ENCODE measurements at regions not wholly inside any gene's neighbourhood (a gene's known extent, or its start where the extent isn't known, plus 50 kb on each side); places are given as distances from the start of the nearest gene placed in this dataset.

GRCh38 chr6:224350-224749, 67.9 kb upstream of the DUSP22 start:
- Histone ChIP-seq H3K27me3 (ENCODE audit: control insufficient read depth, insufficient read depth, low read length) (no peaks in the 10 kb centered on the region), H3K36me3 (ENCODE audit: control insufficient read depth, insufficient read depth, low read length) (no peaks in the 10 kb centered on the region), H3K4me3 (ENCODE audit: low read depth, low read length) (no peak overlapping the region), H3K9me3 (ENCODE audit: control insufficient read depth in 2 of 2, low read length in 2 of 2) (no peaks in the 10 kb centered on the region), H3K27ac (ENCODE audit: insufficient read depth, low read length, poor library complexity, severe bottlenecking) (no peak overlapping the region), H3K4me1 (ENCODE audit: control insufficient read depth, insufficient read depth, low read length, poor library complexity, severe bottlenecking) (peaks cover 35% of the 10 kb centered on the region)
- peaks cover 19 to 58% (median 37%) of the 10 kb centered on the region in 4 donors for H3K4me1 Mint-ChIP-seq
- ATAC-seq (ENCODE audit: low read depth in 2 of 2) (no peak), DNase-seq (no peak)
- peak overlapping the region in 2 of 3 donors; percentile 83 to 92 for H3K27ac Mint-ChIP-seq
- no peaks in the 10 kb centered on the region for H3K9me3 Mint-ChIP-seq
- no peaks in the 10 kb centered on the region for H3K27me3 Mint-ChIP-seq
- peak overlapping the region in 2 of 4 donors; percentile 64 to 69 for H3K4me3 Mint-ChIP-seq
- H3K36me3 Mint-ChIP-seq = no peaks in the 10 kb centered on the region

DNA sequence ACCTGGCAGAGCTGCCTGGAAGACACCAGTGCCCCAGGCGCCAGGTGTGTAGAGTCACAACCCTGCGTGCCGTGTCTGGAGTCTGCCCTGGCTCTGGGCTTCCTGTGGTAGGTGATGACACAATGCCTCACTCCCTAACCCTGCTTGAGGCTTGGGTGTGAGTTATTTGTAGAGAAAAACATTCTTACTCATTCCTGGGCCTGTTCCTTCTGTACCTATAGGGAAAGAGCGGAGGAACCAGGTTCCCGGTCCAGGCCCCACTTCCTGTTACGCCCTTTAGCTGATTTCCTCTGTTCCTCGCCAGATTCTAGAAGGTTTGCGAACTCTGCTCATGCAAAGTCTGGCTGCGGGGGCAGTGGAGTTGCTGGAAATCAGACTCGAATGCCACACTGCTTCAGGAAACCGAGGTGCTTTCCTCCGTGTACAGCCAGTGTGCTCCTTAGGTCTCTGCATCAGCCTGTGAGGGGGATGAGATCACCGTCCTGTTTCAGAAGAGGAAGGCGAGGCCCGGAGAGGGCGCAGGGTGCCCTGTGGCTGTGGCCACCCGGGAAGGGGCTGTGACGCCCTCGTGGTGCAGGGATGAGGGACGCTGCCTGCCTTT, 67.1 kb upstream of the DUSP22 start:
- Histone ChIP-seq H3K4me3 (ENCODE audit: low read depth, low read length) (peak overlapping the region; percentile 53), H3K4me1 (ENCODE audit: control insufficient read depth, insufficient read depth, low read length, poor library complexity, severe bottlenecking) (peaks cover 35% of the 10 kb centered on the region), H3K9me3 (ENCODE audit: control insufficient read depth in 2 of 2, low read length in 2 of 2) (no peaks in the 10 kb centered on the region), H3K27me3 (ENCODE audit: control insufficient read depth, insufficient read depth, low read length) (no peaks in the 10 kb centered on the region), H3K27ac (ENCODE audit: insufficient read depth, low read length, poor library complexity, severe bottlenecking) (peak overlapping the region; percentile 35), H3K36me3 (ENCODE audit: control insufficient read depth, insufficient read depth, low read length) (no peaks in the 10 kb centered on the region)
- peak overlapping the region; percentile 62 to 85 (median 74) for H3K4me3 Mint-ChIP-seq
- H3K36me3 Mint-ChIP-seq = no peaks in the 10 kb centered on the region
- ATAC-seq (ENCODE audit: low read depth in 2 of 2) (peak; percentile 80 to 81), DNase-seq (peak in 2 of 3 donors; percentile 24 to 80)
- no peaks in the 10 kb centered on the region for H3K27me3 Mint-ChIP-seq
- peak overlapping the region; percentile 80 to 95 (median 92) for H3K27ac Mint-ChIP-seq
- H3K4me1 Mint-ChIP-seq = peaks cover 19 to 58% (median 39%) of the 10 kb centered on the region in 4 donors
- no peaks in the 10 kb centered on the region for H3K9me3 Mint-ChIP-seq

DNA sequence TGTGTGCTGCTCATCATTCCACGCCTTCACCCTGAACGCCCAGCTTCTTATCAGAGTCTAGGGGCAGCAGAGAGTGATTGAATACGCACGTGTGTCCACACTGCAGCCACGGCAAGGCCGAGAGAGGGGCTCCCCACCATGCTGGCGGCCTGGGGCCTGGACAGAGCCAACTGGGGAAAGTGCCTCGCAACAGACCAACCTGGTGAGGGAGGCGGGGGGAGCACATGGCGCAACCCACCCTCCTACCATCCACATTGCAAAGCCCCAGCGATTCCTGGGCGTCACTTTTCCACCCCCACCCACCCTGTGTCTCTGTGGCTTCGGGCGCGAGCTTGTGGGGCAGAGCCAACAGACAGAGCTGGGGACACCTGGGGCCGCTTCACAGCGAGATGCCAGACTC, 66.4 kb upstream of the DUSP22 start:
- DNase-seq = no peak
- H3K27ac ChIP-seq (ENCODE audit: insufficient read depth, low read length, poor library complexity, severe bottlenecking) = no peak overlapping the region
- peaks cover 35% of the 10 kb centered on the region for H3K4me1 ChIP-seq (ENCODE audit: control insufficient read depth, insufficient read depth, low read length, poor library complexity, severe bottlenecking)
- H3K27me3 Mint-ChIP-seq = no peaks in the 10 kb centered on the region
- ATAC-seq (ENCODE audit: low read depth in 2 of 2) = no peak
- H3K9me3 ChIP-seq (ENCODE audit: control insufficient read depth in 2 of 2, low read length in 2 of 2) = no peaks in the 10 kb centered on the region
- H3K9me3 Mint-ChIP-seq = no peaks in the 10 kb centered on the region
- peak overlapping the region; percentile 65 to 95 (median 92) for H3K27ac Mint-ChIP-seq
- no peaks in the 10 kb centered on the region for H3K27me3 ChIP-seq (ENCODE audit: control insufficient read depth, insufficient read depth, low read length)
- H3K4me1 Mint-ChIP-seq = peaks cover 19 to 54% (median 38%) of the 10 kb centered on the region in 4 donors
- peak overlapping the region in 3 of 4 donors; percentile 8 to 85 (median 32) for H3K4me3 Mint-ChIP-seq
- H3K4me3 ChIP-seq (ENCODE audit: low read depth, low read length) = no peak overlapping the region
- no peaks in the 10 kb centered on the region for H3K36me3 Mint-ChIP-seq
- no peaks in the 10 kb centered on the region for H3K36me3 ChIP-seq (ENCODE audit: control insufficient read depth, insufficient read depth, low read length)

- H3K9me3 Mint-ChIP-seq = no peaks in the 10 kb centered on the region
- no peak for ATAC-seq (ENCODE audit: low read depth in 2 of 2)
- no peak overlapping the region for H3K27ac ChIP-seq (ENCODE audit: insufficient read depth, low read length, poor library complexity, severe bottlenecking)
- peaks cover 33% of the 10 kb centered on the region for H3K4me1 ChIP-seq (ENCODE audit: control insufficient read depth, insufficient read depth, low read length, poor library complexity, severe bottlenecking)
- no peaks in the 10 kb centered on the region for H3K36me3 ChIP-seq (ENCODE audit: control insufficient read depth, insufficient read depth, low read length)
- H3K4me1 Mint-ChIP-seq = peaks cover 19 to 47% (median 34%) of the 10 kb centered on the region in 4 donors
- H3K36me3 Mint-ChIP-seq = no peaks in the 10 kb centered on the region
- no peak overlapping the region for H3K4me3 ChIP-seq (ENCODE audit: low read depth, low read length)
- H3K27me3 ChIP-seq (ENCODE audit: control insufficient read depth, insufficient read depth, low read length) = no peaks in the 10 kb centered on the region
- peak overlapping the region in 1 of 3 donors; percentile 92 for H3K27ac Mint-ChIP-seq
- H3K4me3 Mint-ChIP-seq = peak overlapping the region in 3 of 4 donors; percentile 8 to 32 (median 21)
- DNase-seq = no peak
- no peaks in the 10 kb centered on the region for H3K27me3 Mint-ChIP-seq
- H3K9me3 ChIP-seq (ENCODE audit: control insufficient read depth in 2 of 2, low read length in 2 of 2) = no peaks in the 10 kb centered on the region
These were observed 65.7 kb upstream of the DUSP22 start for GRCh38 chr6:226516-227073.

DNA sequence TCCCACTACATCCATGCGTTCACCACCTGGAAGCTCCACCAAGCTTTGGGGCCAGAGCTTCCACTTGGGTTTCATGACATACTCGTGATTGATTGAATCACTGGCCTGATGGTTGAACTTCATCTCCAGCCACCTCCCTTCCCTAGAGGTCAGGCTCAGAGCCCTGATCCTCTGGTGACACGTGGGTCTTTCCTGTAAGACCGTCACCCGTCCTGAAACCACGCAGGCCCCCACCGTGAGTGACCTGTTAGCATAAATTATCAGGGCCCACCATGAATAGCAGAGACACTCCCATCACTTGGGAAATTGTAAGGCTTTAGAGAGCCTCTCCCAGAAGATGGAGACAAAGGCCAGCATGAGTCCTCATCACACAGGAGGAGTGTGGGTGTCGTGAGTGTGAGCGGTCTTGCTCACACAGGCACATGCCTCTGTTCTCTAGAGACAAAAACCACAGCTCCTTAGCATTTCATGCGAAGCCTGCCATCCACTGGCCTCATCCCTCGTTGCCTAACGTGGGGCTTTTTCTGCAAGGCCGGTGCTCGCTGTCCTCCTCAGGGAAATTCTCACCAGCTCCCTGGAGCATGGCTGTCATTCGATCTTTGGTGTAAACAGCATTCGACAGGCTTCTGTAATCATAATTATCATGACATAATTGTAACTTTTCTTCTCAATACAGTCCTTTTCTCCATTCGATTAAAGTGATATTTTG, 65.1 kb upstream of the DUSP22 start:
- Mint-ChIP-seq H3K9me3 (no peaks in the 10 kb centered on the region), H3K4me3 (no peak overlapping the region), H3K27ac (peak overlapping the region in 1 of 3 donors; percentile 92), H3K4me1 (peaks cover 15 to 41% (median 29%) of the 10 kb centered on the region in 4 donors), H3K36me3 (no peaks in the 10 kb centered on the region), H3K27me3 (no peaks in the 10 kb centered on the region)
- peaks cover 27% of the 10 kb centered on the region for H3K4me1 ChIP-seq (ENCODE audit: control insufficient read depth, insufficient read depth, low read length, poor library complexity, severe bottlenecking)
- no peaks in the 10 kb centered on the region for H3K27me3 ChIP-seq (ENCODE audit: control insufficient read depth, insufficient read depth, low read length)
- H3K9me3 ChIP-seq (ENCODE audit: control insufficient read depth in 2 of 2, low read length in 2 of 2) = no peaks in the 10 kb centered on the region
- no peak for ATAC-seq (ENCODE audit: low read depth in 2 of 2)
- no peaks in the 10 kb centered on the region for H3K36me3 ChIP-seq (ENCODE audit: control insufficient read depth, insufficient read depth, low read length)
- no peak overlapping the region for H3K4me3 ChIP-seq (ENCODE audit: low read depth, low read length)
- no peak overlapping the region for H3K27ac ChIP-seq (ENCODE audit: insufficient read depth, low read length, poor library complexity, severe bottlenecking)
- DNase-seq = no peak

DNA sequence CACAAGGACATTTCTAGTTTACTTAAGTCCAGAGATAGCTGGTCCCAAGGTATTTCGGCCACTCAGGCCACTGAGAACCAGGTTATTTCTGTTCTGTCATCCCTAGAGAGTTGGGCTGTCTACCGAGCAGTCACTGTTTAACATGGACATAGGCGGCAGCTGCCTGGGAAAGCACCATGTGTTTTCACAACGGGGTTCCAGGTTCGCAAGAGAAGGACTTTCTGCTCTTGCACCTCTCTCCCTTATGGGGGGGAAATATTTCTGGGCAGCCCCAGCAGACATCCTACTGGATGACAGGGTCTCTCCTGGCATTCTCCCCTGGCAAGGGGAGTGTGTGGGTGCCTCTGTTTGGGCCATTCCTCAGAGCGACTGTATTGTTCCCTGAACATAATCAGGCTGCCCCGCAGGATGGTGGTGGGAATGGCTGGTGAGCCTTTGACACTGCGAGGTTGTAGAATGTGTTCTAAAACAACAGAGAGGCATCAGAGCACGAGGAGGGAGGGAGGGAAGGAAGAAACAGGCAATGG, 64.4 kb upstream of the DUSP22 start:
- Mint-ChIP-seq H3K4me3 (no peak overlapping the region), H3K4me1 (peaks cover 13 to 35% (median 26%) of the 10 kb centered on the region in 4 donors), H3K9me3 (no peaks in the 10 kb centered on the region), H3K27ac (no peak overlapping the region), H3K36me3 (no peaks in the 10 kb centered on the region), H3K27me3 (no peaks in the 10 kb centered on the region)
- Histone ChIP-seq H3K4me3 (ENCODE audit: low read depth, low read length) (no peak overlapping the region), H3K27me3 (ENCODE audit: control insufficient read depth, insufficient read depth, low read length) (no peaks in the 10 kb centered on the region), H3K9me3 (ENCODE audit: control insufficient read depth in 2 of 2, low read length in 2 of 2) (no peaks in the 10 kb centered on the region), H3K36me3 (ENCODE audit: control insufficient read depth, insufficient read depth, low read length) (no peaks in the 10 kb centered on the region), H3K27ac (ENCODE audit: insufficient read depth, low read length, poor library complexity, severe bottlenecking) (no peak overlapping the region), H3K4me1 (ENCODE audit: control insufficient read depth, insufficient read depth, low read length, poor library complexity, severe bottlenecking) (peaks cover 21% of the 10 kb centered on the region)
- no peak for DNase-seq
- no peak for ATAC-seq (ENCODE audit: low read depth in 2 of 2)

DNA sequence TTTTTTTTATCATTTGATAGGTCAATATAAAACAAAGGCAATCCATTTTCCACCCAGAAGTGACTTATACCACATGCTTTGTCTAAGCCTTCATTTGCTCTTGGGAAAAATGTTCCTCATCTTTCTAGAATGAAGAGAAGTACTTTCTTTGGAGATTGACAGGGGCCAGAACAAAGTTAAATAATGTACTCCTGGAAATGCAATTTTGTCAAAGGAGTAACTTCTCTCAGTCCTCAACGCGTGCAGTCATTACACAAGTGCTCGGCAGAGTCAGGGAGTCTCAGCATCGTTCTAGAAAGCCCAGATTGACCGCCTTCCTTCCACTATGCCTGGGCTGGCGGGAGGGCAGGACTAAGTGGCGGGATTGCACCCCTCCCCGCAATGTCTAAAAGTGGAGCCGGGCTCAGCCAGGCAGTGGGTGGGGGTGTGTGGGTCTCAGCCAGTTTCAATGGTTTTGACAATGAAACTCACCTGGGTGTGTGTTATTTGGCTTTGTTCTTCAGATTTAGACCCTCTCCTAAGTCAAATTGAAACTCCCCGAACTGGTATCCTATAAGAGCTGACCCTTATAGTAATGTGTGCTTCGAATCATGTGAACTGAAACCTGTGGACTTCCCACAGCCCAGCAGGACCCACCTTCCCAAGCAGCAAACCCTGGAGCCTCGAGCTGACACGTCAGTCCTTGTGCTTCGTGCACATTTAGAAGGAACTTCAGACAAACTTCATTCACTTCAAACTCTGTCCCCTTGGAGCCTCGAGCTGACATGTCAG, 63.2 kb upstream of the DUSP22 start:
- Histone ChIP-seq H3K27me3 (ENCODE audit: control insufficient read depth, insufficient read depth, low read length) (no peaks in the 10 kb centered on the region), H3K27ac (ENCODE audit: insufficient read depth, low read length, poor library complexity, severe bottlenecking) (no peak overlapping the region), H3K4me3 (ENCODE audit: low read depth, low read length) (no peak overlapping the region), H3K4me1 (ENCODE audit: control insufficient read depth, insufficient read depth, low read length, poor library complexity, severe bottlenecking) (peaks cover 21% of the 10 kb centered on the region), H3K9me3 (ENCODE audit: control insufficient read depth in 2 of 2, low read length in 2 of 2) (no peaks in the 10 kb centered on the region), H3K36me3 (ENCODE audit: control insufficient read depth, insufficient read depth, low read length) (no peaks in the 10 kb centered on the region)
- Mint-ChIP-seq H3K4me3 (no peak overlapping the region), H3K27ac (peak overlapping the region in 1 of 3 donors; percentile 52), H3K27me3 (no peaks in the 10 kb centered on the region), H3K36me3 (no peaks in the 10 kb centered on the region), H3K9me3 (no peaks in the 10 kb centered on the region), H3K4me1 (peaks cover 13 to 30% (median 23%) of the 10 kb centered on the region in 4 donors)
- no peak for DNase-seq
- no peak for ATAC-seq (ENCODE audit: low read depth in 2 of 2)
